ENCODE measurements at regions not wholly inside any gene's neighbourhood (a gene's known extent, or its start where the extent isn't known, plus 50 kb on each side); places are given as distances from the start of the nearest gene placed in this dataset.
"Not testable (repeated sequence)": the region's sequence is repeated elsewhere in the genome, so short reads cannot be mapped to it uniquely, and the experiment has no call there.

DNA sequence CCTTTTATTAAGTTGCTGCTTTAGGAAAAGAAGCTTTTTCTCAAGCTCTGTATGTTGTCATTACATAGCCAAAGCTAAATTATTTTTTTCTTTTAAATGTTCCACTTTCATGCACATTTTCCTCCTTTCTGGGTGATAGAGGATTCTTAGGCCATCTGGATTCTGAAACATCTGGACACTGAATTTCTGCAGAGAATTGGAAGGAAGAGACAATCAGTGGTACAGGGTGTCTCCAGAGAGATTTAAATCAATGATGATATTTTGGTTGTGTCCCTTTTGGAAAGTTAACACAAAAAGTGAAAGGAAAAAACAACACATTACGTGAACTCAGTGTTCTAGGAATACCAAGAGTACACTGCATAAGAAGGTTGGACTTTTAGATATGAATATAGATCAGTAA, 211.4 kb upstream of the PKN2 start:
- no peak overlapping the region for H3K27ac Mint-ChIP-seq
- H3K4me1 Mint-ChIP-seq (ENCODE audit: low read depth in 2 of 2) = no peaks in the 10 kb centered on the region
- ATAC-seq (no peak), DNase-seq (ENCODE audit: low spot score) (no peak)
- peaks cover 3% of the 10 kb centered on the region for H3K9me3 Mint-ChIP-seq
- no peak overlapping the region for H3K4me3 Mint-ChIP-seq
- no peaks in the 10 kb centered on the region for H3K36me3 Mint-ChIP-seq
- H3K27me3 Mint-ChIP-seq = peaks cover 0 to 2% of the 10 kb centered on the region in 2 donors

- H3K4me3 Mint-ChIP-seq = no peak overlapping the region
- no peak for DNase-seq (ENCODE audit: low spot score)
- H3K4me1 Mint-ChIP-seq (ENCODE audit: low read depth in 2 of 2) = no peaks in the 10 kb centered on the region
- peaks cover 0 to 2% of the 10 kb centered on the region in 2 donors for H3K27me3 Mint-ChIP-seq
- H3K36me3 Mint-ChIP-seq = no peaks in the 10 kb centered on the region
- ATAC-seq = no peak
- peaks cover 3% of the 10 kb centered on the region for H3K9me3 Mint-ChIP-seq
- no peak overlapping the region for H3K27ac Mint-ChIP-seq
Observed at GRCh38 chr1:88474555-88475304, 209.3 kb upstream of the PKN2 start.

DNA sequence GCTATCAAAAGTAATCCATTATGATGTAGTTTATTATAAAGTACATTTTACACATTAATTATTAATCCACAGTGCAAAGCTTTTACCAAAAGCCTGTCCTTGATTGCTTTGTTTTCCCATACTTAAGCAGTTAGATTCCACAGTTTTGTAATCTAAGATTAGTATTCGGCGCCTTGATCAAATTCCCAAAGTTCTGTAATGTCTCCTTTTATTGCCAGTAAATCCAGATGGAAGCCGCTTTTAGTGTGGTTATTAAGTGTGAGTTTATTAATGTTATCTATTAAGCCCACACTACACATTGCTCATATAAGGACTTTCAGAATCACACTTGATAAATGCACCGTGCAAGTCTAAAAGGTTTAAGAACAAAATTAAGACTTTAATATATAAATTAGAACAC, 199.2 kb upstream of the PKN2 start:
- Mint-ChIP-seq H3K4me1 (ENCODE audit: low read depth in 2 of 2) (peaks cover 0 to 2% of the 10 kb centered on the region in 2 donors), H3K4me3 (no peak overlapping the region), H3K27ac (no peak overlapping the region), H3K27me3 (peaks cover 10 to 14% of the 10 kb centered on the region in 2 donors), H3K36me3 (no peaks in the 10 kb centered on the region), H3K9me3 (peaks cover 9% of the 10 kb centered on the region)
- no peak for ATAC-seq
- no peak for DNase-seq (ENCODE audit: low spot score)

DNA sequence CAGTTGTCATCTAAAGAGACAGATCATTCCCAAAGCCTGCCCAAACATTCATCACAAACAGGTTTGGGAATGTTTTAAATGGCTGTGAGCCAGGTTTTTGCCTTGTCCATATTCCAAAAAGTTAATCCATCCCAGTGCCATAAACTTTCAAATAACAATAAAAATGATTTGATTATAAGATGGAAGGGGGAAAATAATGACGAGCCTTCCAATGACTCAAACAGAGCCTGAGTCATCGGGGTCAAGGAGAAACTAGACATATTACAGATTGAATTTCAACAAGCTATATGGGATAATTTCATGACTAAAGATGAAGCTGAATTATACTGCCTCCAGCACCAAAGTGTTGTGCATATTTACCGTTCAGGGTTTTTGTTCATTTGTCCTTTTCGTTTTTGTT, 195.8 kb upstream of the PKN2 start:
- H3K4me1 Mint-ChIP-seq (ENCODE audit: low read depth in 2 of 2) = peaks cover 0 to under 1% of the 10 kb centered on the region in 2 donors
- peaks cover 3% of the 10 kb centered on the region for H3K9me3 Mint-ChIP-seq
- H3K27ac Mint-ChIP-seq = no peak overlapping the region
- no peaks in the 10 kb centered on the region for H3K36me3 Mint-ChIP-seq
- ATAC-seq (no peak), DNase-seq (ENCODE audit: low spot score) (no peak)
- H3K27me3 Mint-ChIP-seq = peaks cover 2 to 3% of the 10 kb centered on the region in 2 donors
- no peak overlapping the region for H3K4me3 Mint-ChIP-seq

DNA sequence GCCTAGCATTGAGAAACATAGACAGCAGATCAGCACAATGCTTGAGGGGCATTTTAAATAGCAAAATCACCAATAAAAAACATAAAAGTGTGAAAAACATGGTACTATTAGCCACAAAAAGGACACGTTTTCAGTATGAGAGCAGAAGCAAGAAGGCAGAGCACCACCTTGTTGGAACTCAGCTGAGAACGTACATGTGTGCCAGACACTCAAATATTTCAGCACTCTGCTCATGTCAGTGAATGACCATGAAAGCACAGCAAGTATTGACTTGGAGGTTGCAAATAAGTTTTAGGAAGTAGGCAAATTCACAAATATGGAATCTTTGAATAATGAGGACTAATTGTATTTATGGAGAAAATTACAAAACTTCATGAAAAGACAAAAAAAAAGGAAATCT, 193.4 kb upstream of the PKN2 start:
- Mint-ChIP-seq H3K27me3 (no peaks in the 10 kb centered on the region), H3K9me3 (peaks cover 3% of the 10 kb centered on the region), H3K4me3 (no peak overlapping the region), H3K27ac (no peak overlapping the region), H3K36me3 (no peaks in the 10 kb centered on the region), H3K4me1 (ENCODE audit: low read depth in 2 of 2) (no peaks in the 10 kb centered on the region)
- no peak for ATAC-seq
- no peak for DNase-seq (ENCODE audit: low spot score)

- Mint-ChIP-seq H3K36me3 (no peaks in the 10 kb centered on the region), H3K9me3 (no peaks in the 10 kb centered on the region), H3K4me1 (ENCODE audit: low read depth in 2 of 2) (no peaks in the 10 kb centered on the region), H3K27me3 (no peaks in the 10 kb centered on the region), H3K27ac (no peak overlapping the region), H3K4me3 (no peak overlapping the region)
- no peak for DNase-seq (ENCODE audit: low spot score)
- ATAC-seq = no peak
Observed at GRCh38 chr1:88499671-88500070, 184.4 kb upstream of the PKN2 start.

GRCh38 chr1:88502886-88503285, 181.2 kb upstream of the PKN2 start:
- no peak overlapping the region for H3K27ac Mint-ChIP-seq
- no peaks in the 10 kb centered on the region for H3K4me1 Mint-ChIP-seq (ENCODE audit: low read depth in 2 of 2)

DNA sequence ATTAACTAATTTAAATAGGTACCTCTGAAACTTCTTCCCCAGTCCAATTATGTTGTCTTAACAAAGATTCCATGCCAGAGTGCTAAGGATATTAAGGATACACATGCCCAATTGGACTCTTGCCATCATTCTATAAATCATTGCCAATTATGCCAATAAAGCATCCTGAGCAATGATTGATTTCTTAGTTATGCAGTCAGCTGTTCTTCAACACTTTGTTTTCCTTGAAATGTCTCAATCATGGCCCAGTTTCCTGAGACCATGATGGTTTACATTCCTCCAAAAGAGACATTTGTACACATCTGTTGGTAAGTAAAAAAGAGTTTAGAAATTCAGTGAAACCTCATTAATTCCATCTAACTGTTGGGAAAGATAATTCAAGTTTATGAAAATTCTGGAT, 180.4 kb upstream of the PKN2 start:
- DNase-seq (ENCODE audit: low spot score) (no peak), ATAC-seq (no peak)
- Mint-ChIP-seq H3K4me3 (no peak overlapping the region), H3K36me3 (no peaks in the 10 kb centered on the region), H3K4me1 (ENCODE audit: low read depth in 2 of 2) (no peaks in the 10 kb centered on the region), H3K27me3 (no peaks in the 10 kb centered on the region), H3K9me3 (no peaks in the 10 kb centered on the region), H3K27ac (no peak overlapping the region)

More at GRCh38 chr1:88502886-88503285, 181.2 kb upstream of the PKN2 start:
- Mint-ChIP-seq H3K27me3 (no peaks in the 10 kb centered on the region), H3K36me3 (no peaks in the 10 kb centered on the region), H3K9me3 (no peaks in the 10 kb centered on the region), H3K4me3 (no peak overlapping the region)
- no peak for DNase-seq (ENCODE audit: low spot score)
- no peak for ATAC-seq

DNA sequence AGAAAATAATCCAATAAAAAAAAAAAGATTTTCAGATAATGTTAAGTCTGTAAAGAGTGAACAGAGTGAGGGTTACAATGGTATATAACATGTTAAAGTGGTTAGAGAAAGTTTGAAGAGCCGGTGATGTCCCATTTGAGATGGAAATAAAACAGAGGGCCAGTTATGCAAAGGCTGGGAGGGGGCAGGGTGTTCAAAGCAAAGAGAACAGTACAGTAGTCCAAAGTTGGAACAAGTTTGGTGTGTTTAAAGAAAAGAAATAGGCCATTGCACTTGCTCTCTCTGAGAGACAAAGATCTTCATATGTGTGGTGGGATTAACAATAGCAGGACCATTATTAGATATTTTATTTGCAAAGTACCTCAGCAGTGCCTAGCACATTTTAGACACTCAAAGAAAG, 179.5 kb upstream of the PKN2 start:
- Mint-ChIP-seq H3K4me1 (ENCODE audit: low read depth in 2 of 2) (no peaks in the 10 kb centered on the region), H3K27ac (no peak overlapping the region), H3K9me3 (no peaks in the 10 kb centered on the region), H3K4me3 (no peak overlapping the region), H3K36me3 (no peaks in the 10 kb centered on the region), H3K27me3 (no peaks in the 10 kb centered on the region)
- no peak for DNase-seq (ENCODE audit: low spot score)
- ATAC-seq = no peak

GRCh38 chr1:88509379-88509778, 174.7 kb upstream of the PKN2 start:
- Mint-ChIP-seq H3K27ac (no peak overlapping the region), H3K27me3 (no peaks in the 10 kb centered on the region), H3K9me3 (no peaks in the 10 kb centered on the region), H3K4me1 (ENCODE audit: low read depth in 2 of 2) (no peaks in the 10 kb centered on the region), H3K36me3 (no peaks in the 10 kb centered on the region), H3K4me3 (no peak overlapping the region)
- DNase-seq (ENCODE audit: low spot score) (no peak), ATAC-seq (no peak)

DNA sequence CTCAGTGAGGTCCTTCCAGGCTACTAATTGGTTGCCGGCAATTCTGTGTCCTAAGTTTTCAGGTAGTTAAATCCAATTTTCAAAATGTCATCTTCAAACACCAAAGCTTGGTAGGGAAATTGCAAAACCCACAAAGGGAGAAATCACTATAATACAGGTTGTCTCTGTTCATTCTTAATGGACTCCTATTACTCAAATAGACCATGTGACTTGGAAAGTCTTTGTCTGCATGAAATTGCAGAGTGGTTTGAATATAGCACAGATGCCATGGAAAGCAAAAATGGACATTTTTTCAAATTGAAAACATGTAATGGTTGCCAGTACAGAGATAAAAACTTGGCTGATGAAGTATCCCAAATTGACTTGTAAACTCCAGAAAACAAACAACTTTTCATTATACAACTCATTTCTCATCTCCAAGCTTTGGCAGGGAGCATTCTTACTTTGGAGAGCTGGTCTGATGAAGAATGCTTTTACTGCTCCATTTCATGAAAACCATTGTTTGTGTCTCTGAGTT, 169.5 kb upstream of the PKN2 start:
- Mint-ChIP-seq H3K36me3 (no peaks in the 10 kb centered on the region), H3K4me1 (ENCODE audit: low read depth in 2 of 2) (no peaks in the 10 kb centered on the region), H3K4me3 (no peak overlapping the region), H3K9me3 (no peaks in the 10 kb centered on the region), H3K27me3 (peaks cover 3 to 12% of the 10 kb centered on the region in 2 donors), H3K27ac (no peak overlapping the region)
- no peak for ATAC-seq
- no peak for DNase-seq (ENCODE audit: low spot score)

DNA sequence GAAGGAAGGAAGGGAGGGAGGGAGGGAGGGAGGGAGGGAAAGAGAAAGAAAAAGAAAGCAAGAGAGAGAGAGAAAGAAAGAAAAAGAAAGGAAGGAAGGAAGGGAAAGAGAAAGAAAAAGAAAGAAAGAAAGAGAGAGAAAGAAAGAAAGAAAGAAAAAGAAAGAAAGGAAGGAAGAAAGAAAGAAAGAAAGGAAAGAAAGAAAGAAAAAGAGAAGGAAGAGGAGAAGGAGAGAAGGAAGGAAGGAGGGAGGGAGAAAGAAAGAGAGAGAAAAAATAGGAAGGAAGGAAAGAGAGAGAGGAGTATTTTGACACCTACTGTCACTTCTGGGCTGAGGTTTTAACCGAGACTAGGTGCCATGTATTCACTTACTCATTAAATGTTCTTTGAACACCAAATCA, 166.6 kb upstream of the PKN2 start:
- not testable (repeated sequence) for DNase-seq (ENCODE audit: low spot score); H3K36me3 Mint-ChIP-seq; H3K9me3 Mint-ChIP-seq; ATAC-seq; H3K27ac Mint-ChIP-seq; H3K4me1 Mint-ChIP-seq (ENCODE audit: low read depth in 2 of 2); H3K4me3 Mint-ChIP-seq
- peaks cover 5 to 18% of the 10 kb centered on the region in 2 donors for H3K27me3 Mint-ChIP-seq

GRCh38 chr1:88519156-88519555, 164.9 kb upstream of the PKN2 start:
- Mint-ChIP-seq H3K4me1 (ENCODE audit: low read depth in 2 of 2) (no peaks in the 10 kb centered on the region), H3K9me3 (peaks cover 5% of the 10 kb centered on the region), H3K27ac (no peak overlapping the region), H3K4me3 (no peak overlapping the region), H3K27me3 (peaks cover 7 to 26% of the 10 kb centered on the region in 2 donors), H3K36me3 (no peaks in the 10 kb centered on the region)
- DNase-seq (ENCODE audit: low spot score) (no peak), ATAC-seq (no peak)

GRCh38 chr1:88523854-88524528, 160.1 kb upstream of the PKN2 start:
- Mint-ChIP-seq H3K27ac (no peak overlapping the region), H3K9me3 (peaks cover 5% of the 10 kb centered on the region), H3K27me3 (peaks cover 5 to 22% of the 10 kb centered on the region in 2 donors), H3K4me3 (no peak overlapping the region), H3K36me3 (no peaks in the 10 kb centered on the region), H3K4me1 (ENCODE audit: low read depth in 2 of 2) (no peaks in the 10 kb centered on the region)
- DNase-seq (ENCODE audit: low spot score) = no peak
- no peak for ATAC-seq

All from natural killer cell treated with Interleukin-12 subunit alpha and Interleukin-12 subunit beta and Interleukin-15 and Interleukin-18, amount 100 ng/mL, for 72 hours (primary cell).